Nephron (organoid): ENCODE measurements at regions not wholly inside any gene's neighbourhood (a gene's known extent, or its start where the extent isn't known, plus 50 kb on each side); places are given as distances from the start of the nearest gene placed in this dataset.

Experiments
- H3K27ac Mint-ChIP-seq, 3 experiments: 2 replicates each; pipeline ENCODE4 v1.8.0; 2020; ENCODE audit warnings: mixed read lengths in 3 of 3, mild to moderate bottlenecking in 2 of 3, moderate library complexity in 1 of 3
- H3K27me3 Mint-ChIP-seq: 2 replicates; pipeline ENCODE4 v1.8.0; 2021; ENCODE audit warnings: low read depth, mild to moderate bottlenecking, moderate library complexity, mixed read lengths
- H3K36me3 Mint-ChIP-seq: 2 replicates; pipeline ENCODE4 v1.8.0; 2020; ENCODE audit warnings: low read depth, mixed read lengths
- H3K4me1 Mint-ChIP-seq: 2 replicates; pipeline ENCODE4 v1.8.0; 2020; ENCODE audit warnings: mixed read lengths
- H3K4me3 Mint-ChIP-seq, 3 experiments: 2 replicates each; pipeline ENCODE4 v1.8.0; 2020; ENCODE audit warnings: mild to moderate bottlenecking in 3 of 3, mixed read lengths in 3 of 3, moderate library complexity in 2 of 3
- H3K9me3 Mint-ChIP-seq: 2 replicates; pipeline ENCODE4 v1.8.0; 2020; ENCODE audit warnings: mixed read lengths
- CTCF ChIP-seq, 3 experiments: fragments of 200-600 bp; sonication (generic); IDR thresholded peaks; one replicate each; pipeline ENCODE4 v1.5.0; 2021; ENCODE audit warnings: antibody characterized with exemption in 3 of 3; ENCODE audit not compliant: unreplicated experiment in 3 of 3

GRCh38 chr9:18333157-18333556 is 140.8 kb upstream of the ADAMTSL1 start:
- Mint-ChIP-seq H3K4me1 (peaks cover 36% of the 10 kb centered on the region), H3K27ac (peak overlapping the region in 1 of 3 experiments; percentile 37), H3K4me3 (no peak overlapping the region), H3K36me3 (no peaks in the 10 kb centered on the region), H3K9me3 (no peaks in the 10 kb centered on the region), H3K27me3 (no peaks in the 10 kb centered on the region)
- TF ChIP-seq CTCF (IDR thresholded peaks at IDR 0.05; ENCODE audit: unreplicated experiment in 3 of 3): no peak

GRCh38 chr9:18335825-18336224 is 138.1 kb upstream of the ADAMTSL1 start:
- H3K27me3 Mint-ChIP-seq: no peaks in the 10 kb centered on the region
- no peak overlapping the region for H3K27ac Mint-ChIP-seq
- H3K36me3 Mint-ChIP-seq: no peaks in the 10 kb centered on the region
- H3K9me3 Mint-ChIP-seq: peaks cover 13% of the 10 kb centered on the region
- peaks cover 25% of the 10 kb centered on the region for H3K4me1 Mint-ChIP-seq
- no peak for TF ChIP-seq CTCF (IDR thresholded peaks at IDR 0.05; ENCODE audit: unreplicated experiment in 3 of 3)
- peak overlapping the region in 2 of 3 experiments; percentile 6 to 23 for H3K4me3 Mint-ChIP-seq

GRCh38 chr9:18338042-18338441 is 135.9 kb upstream of the ADAMTSL1 start:
- Mint-ChIP-seq H3K4me1 (peaks cover 8% of the 10 kb centered on the region), H3K27me3 (no peaks in the 10 kb centered on the region), H3K4me3 (no peak overlapping the region), H3K27ac (no peak overlapping the region), H3K9me3 (peaks cover 19% of the 10 kb centered on the region), H3K36me3 (no peaks in the 10 kb centered on the region)
- TF ChIP-seq CTCF (IDR thresholded peaks at IDR 0.05; ENCODE audit: unreplicated experiment in 3 of 3): no peak

GRCh38 chr9:18343784-18344183 is 130.2 kb upstream of the ADAMTSL1 start:
- Mint-ChIP-seq H3K27me3 (no peaks in the 10 kb centered on the region), H3K36me3 (no peaks in the 10 kb centered on the region), H3K4me3 (no peak overlapping the region), H3K4me1 (peaks cover 15% of the 10 kb centered on the region), H3K9me3 (peaks cover 19% of the 10 kb centered on the region), H3K27ac (peak overlapping the region in 1 of 3 experiments; percentile 50)
- no peak for TF ChIP-seq CTCF (IDR thresholded peaks at IDR 0.05; ENCODE audit: unreplicated experiment in 3 of 3)

GRCh38 chr9:18346745-18347144 is 127.2 kb upstream of the ADAMTSL1 start:
- H3K9me3 Mint-ChIP-seq: peaks cover 3% of the 10 kb centered on the region
- no peaks in the 10 kb centered on the region for H3K36me3 Mint-ChIP-seq
- no peak overlapping the region for H3K4me3 Mint-ChIP-seq
- peaks cover 33% of the 10 kb centered on the region for H3K4me1 Mint-ChIP-seq
- no peaks in the 10 kb centered on the region for H3K27me3 Mint-ChIP-seq
- H3K27ac Mint-ChIP-seq: peak overlapping the region in 2 of 3 experiments; percentile 14 to 74
- TF ChIP-seq CTCF (IDR thresholded peaks at IDR 0.05; ENCODE audit: unreplicated experiment in 3 of 3): no peak

- H3K27me3 Mint-ChIP-seq: no peaks in the 10 kb centered on the region
- peak overlapping the region; percentile 34 to 74 (median 70) for H3K27ac Mint-ChIP-seq
- TF ChIP-seq CTCF (IDR thresholded peaks at IDR 0.05; ENCODE audit: unreplicated experiment in 3 of 3): no peak
- H3K9me3 Mint-ChIP-seq: no peaks in the 10 kb centered on the region
- H3K4me3 Mint-ChIP-seq: no peak overlapping the region
- peaks cover 33% of the 10 kb centered on the region for H3K4me1 Mint-ChIP-seq
- H3K36me3 Mint-ChIP-seq: no peaks in the 10 kb centered on the region
Measured at GRCh38 chr9:18347386-18348082, 126.4 kb upstream of the ADAMTSL1 start.
